Kidney epithelial cell (primary cell): ENCODE measurements at regions not wholly inside any gene's neighbourhood (a gene's known extent, or its start where the extent isn't known, plus 50 kb on each side); places are given as distances from the start of the nearest gene placed in this dataset.

Source experiments
- DNase-seq: peaks from one replicate; pipeline ENCODE4 v3.0.0-alpha.2; 2010; ENCODE audit warnings: low read depth
- H3K27me3 ChIP-seq: 2 replicates; pipeline ENCODE4 v1.6.0; 2011; ENCODE audit warnings: low read length; ENCODE audit not compliant: control insufficient read depth, insufficient read depth
- H3K36me3 ChIP-seq: 2 replicates; pipeline ENCODE4 v1.5.1; 2011; ENCODE audit warnings: low read length; ENCODE audit not compliant: control insufficient read depth, insufficient read depth
- H3K4me3 ChIP-seq: 2 replicates; pipeline ENCODE4 v1.5.1; 2011; ENCODE audit warnings: low read depth, mild to moderate bottlenecking, control low read depth, low read length
- CTCF ChIP-seq: IDR thresholded peaks from 2 replicates; pipeline ENCODE4 v1.5.1; 2011; ENCODE audit warnings: mild to moderate bottlenecking, moderate library complexity, low read length, control low read depth, inconsistent platforms; ENCODE audit not compliant: insufficient read depth, poor library complexity, severe bottlenecking

GRCh38 chr1:9419369-9420041 is 119.8 kb upstream of the SLC25A33 start:
- no peak for TF ChIP-seq CTCF
- Histone ChIP-seq H3K4me3 (no peak overlapping the region), H3K36me3 (no peaks in the 10 kb centered on the region), H3K27me3 (peaks cover 5% of the 10 kb centered on the region)
- DNase-seq = no peak

- DNase-seq = no peak
- peaks cover 5% of the 10 kb centered on the region for H3K27me3 ChIP-seq
- no peak overlapping the region for H3K4me3 ChIP-seq
- no peaks in the 10 kb centered on the region for H3K36me3 ChIP-seq
- TF ChIP-seq CTCF = no peak
Observed at GRCh38 chr1:9420835-9421532, 118.3 kb upstream of the SLC25A33 start.

GRCh38 chr1:9421533-9421873 is 117.8 kb upstream of the SLC25A33 start:
- no peak for TF ChIP-seq CTCF
- no peak for DNase-seq
- Histone ChIP-seq H3K4me3 (no peak overlapping the region), H3K27me3 (peaks cover 5% of the 10 kb centered on the region), H3K36me3 (no peaks in the 10 kb centered on the region)

- TF ChIP-seq CTCF = no peak
- Histone ChIP-seq H3K27me3 (peaks cover 5% of the 10 kb centered on the region), H3K36me3 (no peaks in the 10 kb centered on the region), H3K4me3 (no peak overlapping the region)
- DNase-seq = no peak
Observed at GRCh38 chr1:9422321-9422720, 116.9 kb upstream of the SLC25A33 start.

- Histone ChIP-seq H3K36me3 (no peaks in the 10 kb centered on the region), H3K27me3 (peaks cover 5% of the 10 kb centered on the region), H3K4me3 (no peak overlapping the region)
- no peak for DNase-seq
- no peak for TF ChIP-seq CTCF
Observed at GRCh38 chr1:9422911-9423505, 116.3 kb upstream of the SLC25A33 start.

- Histone ChIP-seq H3K27me3 (peaks cover 5% of the 10 kb centered on the region), H3K4me3 (no peak overlapping the region), H3K36me3 (no peaks in the 10 kb centered on the region)
- DNase-seq = no peak
- TF ChIP-seq CTCF = no peak
Observed at GRCh38 chr1:9424261-9424660, 115.0 kb upstream of the SLC25A33 start.
